K562 (cell line): ENCODE measurements at regions not wholly inside any gene's neighbourhood (a gene's known extent, or its start where the extent isn't known, plus 50 kb on each side); places are given as distances from the start of the nearest gene placed in this dataset.

Experiments used
- DNMT1 ChIP-seq: fragments of 450-650 bp; IDR thresholded peaks from 2 replicates; pipeline ENCODE4 v1.6.1; 2016; ENCODE audit warnings: antibody characterized with exemption, mild to moderate bottlenecking
- EGR1 ChIP-seq: fragments of 450-650 bp; conservative IDR thresholded peaks from 2 replicates; pipeline ENCODE4 v1.6.1; 2017; ENCODE audit warnings: mild to moderate bottlenecking
- ELF2 ChIP-seq: fragments of 250-450 bp; sonication (Bioruptor Pico); IDR thresholded peaks from 2 replicates; pipeline ENCODE4 v1.5.0; 2021; ENCODE audit warnings: mild to moderate bottlenecking
- ELK1 ChIP-seq: sonication (generic); formaldehyde crosslinking; IDR thresholded peaks from 2 replicates; pipeline ENCODE4 v1.8.1; 2022; ENCODE audit warnings: missing genetic modification reagents
- GTF2E2 ChIP-seq: fragments of 200-800 bp; sonication (Bioruptor generic); IDR thresholded peaks from 2 replicates; pipeline ENCODE4 v1.6.1; 2016; ENCODE audit warnings: missing genetic modification characterization, missing compliant biosample characterization
- PHF8 ChIP-seq: fragments of 200-600 bp; sonication (generic); IDR thresholded peaks from 2 replicates; pipeline ENCODE4 v1.6.1; 2012; ENCODE audit warnings: mixed run types, mild to moderate bottlenecking, inconsistent platforms, low read length, moderate library complexity, borderline replicate concordance
- RBM17 ChIP-seq: fragments of 200-400 bp; formaldehyde crosslinking; IDR thresholded peaks from 2 replicates; pipeline ENCODE4 v1.6.1; 2017; ENCODE audit warnings: low read depth, mild to moderate bottlenecking, low read length, borderline replicate concordance
- RERE ChIP-seq: sonication (generic); formaldehyde crosslinking; IDR thresholded peaks from 2 replicates; pipeline ENCODE4 v1.8.0; 2023; ENCODE audit warnings: missing genetic modification reagents, mild to moderate bottlenecking, borderline replicate concordance
- RFX5 ChIP-seq: IDR thresholded peaks from 2 replicates; pipeline ENCODE4 v1.6.1; 2011; ENCODE audit warnings: low read depth, mild to moderate bottlenecking, improper control_type of control experiment, low read length
- SMAD1 ChIP-seq: fragments of 150-350 bp; IDR thresholded peaks from 2 replicates; pipeline ENCODE4 v1.6.1; 2014; ENCODE audit warnings: low read length, low read depth; ENCODE audit not compliant: partially characterized antibody
- U2AF1 ChIP-seq: fragments of 200-400 bp; formaldehyde crosslinking; optimal IDR thresholded peaks from 2 replicates; pipeline ENCODE3; 2017; ENCODE audit warnings: mild to moderate bottlenecking, low read depth, low read length, moderate library complexity
- ZKSCAN3 ChIP-seq: fragments of 250-450 bp; sonication (Bioruptor Pico); IDR thresholded peaks from 2 replicates; pipeline ENCODE4 v1.4.0; 2020
- ZNF217 ChIP-seq: sonication (generic); formaldehyde crosslinking; IDR thresholded peaks from 2 replicates; pipeline ENCODE4 v1.8.0; 2022; ENCODE audit warnings: mild to moderate bottlenecking, missing genetic modification reagents
- ZNF23 ChIP-seq: fragments of 250-450 bp; sonication (Bioruptor Pico); IDR thresholded peaks from 2 replicates; pipeline ENCODE4 v1.4.0; 2020; ENCODE audit warnings: mild to moderate bottlenecking
- ZNF239 ChIP-seq: fragments of 250-450 bp; sonication (Bioruptor Pico); IDR thresholded peaks from 2 replicates; pipeline ENCODE4 v1.4.0; 2020; ENCODE audit warnings: mild to moderate bottlenecking
- ZNF561 ChIP-seq: fragments of 450-650 bp; formaldehyde crosslinking; conservative IDR thresholded peaks from 2 replicates; pipeline ENCODE4 v1.4.0; 2020; ENCODE audit warnings: mild to moderate bottlenecking, moderate library complexity
- ZNF586 ChIP-seq: fragments of 450-650 bp; formaldehyde crosslinking; conservative IDR thresholded peaks from 2 replicates; pipeline ENCODE4 v1.4.0; 2020; ENCODE audit warnings: mild to moderate bottlenecking, moderate library complexity
- TF ChIP-seq, protein P1 (sequence below): sonication (generic); formaldehyde crosslinking; IDR thresholded peaks from 2 replicates; pipeline ENCODE4 v1.8.1; 2023; ENCODE audit warnings: mild to moderate bottlenecking, missing genetic modification reagents
- TF ChIP-seq, protein P2 (sequence below): fragments of 250-450 bp; sonication (Bioruptor Pico); IDR thresholded peaks from 2 replicates; pipeline ENCODE4 v1.4.0; 2020; ENCODE audit warnings: mild to moderate bottlenecking

DNA sequence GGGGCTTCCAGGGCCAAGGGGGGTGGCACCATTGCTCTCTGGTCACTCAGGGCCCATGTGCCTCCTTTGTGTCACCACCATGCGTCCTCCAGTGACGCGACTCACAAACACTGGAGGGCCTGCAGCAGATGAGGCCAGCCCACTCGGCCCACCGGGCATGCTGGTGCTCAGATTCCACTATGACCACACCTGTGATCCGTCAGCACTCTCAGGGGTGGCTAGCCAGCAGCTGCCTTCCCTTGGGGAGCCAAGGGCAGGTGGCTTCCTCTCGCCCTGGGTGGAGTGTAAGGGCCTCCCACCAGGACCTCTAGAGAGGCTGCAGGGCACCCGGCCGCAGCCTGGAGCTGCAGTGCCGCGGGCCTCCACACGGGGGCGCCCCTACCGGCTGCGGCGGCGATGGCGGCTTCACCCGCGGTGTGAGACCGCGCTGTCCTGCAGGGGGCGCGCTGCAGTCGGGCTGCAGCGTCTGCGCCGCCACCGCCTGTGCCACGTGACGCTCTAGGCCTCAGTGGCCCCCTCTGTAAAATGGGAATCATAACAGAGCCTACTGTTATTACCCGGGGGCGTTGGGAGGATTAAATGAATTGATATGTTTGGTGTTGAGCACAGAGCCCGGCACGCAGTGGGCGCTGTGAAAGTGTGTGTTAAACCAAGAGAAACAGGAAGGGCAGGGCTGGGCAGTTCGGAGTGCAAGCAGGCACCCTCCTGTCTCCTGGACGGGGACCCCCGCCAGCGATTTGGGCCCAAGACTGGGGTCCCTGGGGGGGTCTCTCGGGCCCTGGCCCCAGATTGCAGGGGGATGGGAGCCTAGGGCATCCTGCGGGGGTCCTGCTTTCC is 192.4 kb upstream of the GSE1 start (continued):
- peak; percentile 97 for TF ChIP-seq RERE (CRISPR knock-in tag)
- no peak for TF ChIP-seq RFX5
- no peak for TF ChIP-seq ZNF23 (CRISPR knock-in tag)
- TF ChIP-seq, protein P1, sequence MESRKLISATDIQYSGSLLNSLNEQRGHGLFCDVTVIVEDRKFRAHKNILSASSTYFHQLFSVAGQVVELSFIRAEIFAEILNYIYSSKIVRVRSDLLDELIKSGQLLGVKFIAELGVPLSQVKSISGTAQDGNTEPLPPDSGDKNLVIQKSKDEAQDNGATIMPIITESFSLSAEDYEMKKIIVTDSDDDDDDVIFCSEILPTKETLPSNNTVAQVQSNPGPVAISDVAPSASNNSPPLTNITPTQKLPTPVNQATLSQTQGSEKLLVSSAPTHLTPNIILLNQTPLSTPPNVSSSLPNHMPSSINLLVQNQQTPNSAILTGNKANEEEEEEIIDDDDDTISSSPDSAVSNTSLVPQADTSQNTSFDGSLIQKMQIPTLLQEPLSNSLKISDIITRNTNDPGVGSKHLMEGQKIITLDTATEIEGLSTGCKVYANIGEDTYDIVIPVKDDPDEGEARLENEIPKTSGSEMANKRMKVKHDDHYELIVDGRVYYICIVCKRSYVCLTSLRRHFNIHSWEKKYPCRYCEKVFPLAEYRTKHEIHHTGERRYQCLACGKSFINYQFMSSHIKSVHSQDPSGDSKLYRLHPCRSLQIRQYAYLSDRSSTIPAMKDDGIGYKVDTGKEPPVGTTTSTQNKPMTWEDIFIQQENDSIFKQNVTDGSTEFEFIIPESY (CRISPR knock-in tag): peak; percentile 98
- TF ChIP-seq ELK1 (CRISPR knock-in tag): no peak
- TF ChIP-seq U2AF1: peak; percentile 79
- peak; percentile 55 for TF ChIP-seq EGR1
- no peak for TF ChIP-seq ELF2
- no peak for TF ChIP-seq ZNF217 (CRISPR knock-in tag)
- TF ChIP-seq PHF8: no peak
- peak; percentile 37 for TF ChIP-seq SMAD1
- TF ChIP-seq ZNF561: no peak
- no peak for TF ChIP-seq DNMT1
- TF ChIP-seq, protein P2, sequence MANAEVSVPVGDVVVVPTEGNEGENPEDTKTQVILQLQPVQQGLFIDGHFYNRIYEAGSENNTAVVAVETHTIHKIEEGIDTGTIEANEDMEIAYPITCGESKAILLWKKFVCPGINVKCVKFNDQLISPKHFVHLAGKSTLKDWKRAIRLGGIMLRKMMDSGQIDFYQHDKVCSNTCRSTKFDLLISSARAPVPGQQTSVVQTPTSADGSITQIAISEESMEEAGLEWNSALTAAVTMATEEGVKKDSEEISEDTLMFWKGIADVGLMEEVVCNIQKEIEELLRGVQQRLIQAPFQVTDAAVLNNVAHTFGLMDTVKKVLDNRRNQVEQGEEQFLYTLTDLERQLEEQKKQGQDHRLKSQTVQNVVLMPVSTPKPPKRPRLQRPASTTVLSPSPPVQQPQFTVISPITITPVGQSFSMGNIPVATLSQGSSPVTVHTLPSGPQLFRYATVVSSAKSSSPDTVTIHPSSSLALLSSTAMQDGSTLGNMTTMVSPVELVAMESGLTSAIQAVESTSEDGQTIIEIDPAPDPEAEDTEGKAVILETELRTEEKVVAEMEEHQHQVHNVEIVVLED (CRISPR knock-in tag): peak; percentile 51; the same call in 1 of the 2 replicates
- no peak for TF ChIP-seq ZKSCAN3 (CRISPR knock-in tag)
- TF ChIP-seq RBM17: no peak
- no peak for TF ChIP-seq GTF2E2 (tag)
- TF ChIP-seq ZNF586 (CRISPR knock-in tag): no peak
- peak; percentile 48 for TF ChIP-seq ZNF239
